GM18907 (cell line): ENCODE measurements at regions not wholly inside any gene's neighbourhood (a gene's known extent, or its start where the extent isn't known, plus 50 kb on each side); places are given as distances from the start of the nearest gene placed in this dataset.
"Not testable (repeated sequence)": the region's sequence is repeated elsewhere in the genome, so short reads cannot be mapped to it uniquely, and the experiment has no call there.

Source experiments
- ATAC-seq: cut with Tn5 transposase; IDR thresholded peaks from one replicate; pipeline ENCODE4 v1.9.1; 2021; ENCODE audit warnings: mild to moderate bottlenecking, moderate library complexity; ENCODE audit not compliant: unreplicated experiment

GRCh38 chr10:130936851-130937250 lies 374.7 kb downstream of the TCERG1L start:
- no peak for ATAC-seq

GRCh38 chr10:130938051-130938450 lies 373.5 kb downstream of the TCERG1L start:
- ATAC-seq, result no peak

- not testable (repeated sequence) for ATAC-seq
Observed at GRCh38 chr10:130938891-130939290, 372.6 kb downstream of the TCERG1L start.

- ATAC-seq, result no peak
Observed at GRCh38 chr10:130941886-130942285, 369.6 kb downstream of the TCERG1L start.

- ATAC-seq, result no peak
Observed at GRCh38 chr10:130952086-130952485, 359.4 kb downstream of the TCERG1L start.

- ATAC-seq, result no peak
Observed at GRCh38 chr10:130954326-130954905, 357.1 kb downstream of the TCERG1L start.

GRCh38 chr10:130956251-130956650 lies 355.3 kb downstream of the TCERG1L start:
- ATAC-seq, result no peak

GRCh38 chr10:130957423-130957822 lies 354.1 kb downstream of the TCERG1L start:
- ATAC-seq, result no peak

GRCh38 chr10:130958003-130958402 lies 353.5 kb downstream of the TCERG1L start:
- ATAC-seq, result no peak

GRCh38 chr10:130958981-130959751 lies 352.4 kb downstream of the TCERG1L start:
- ATAC-seq, result no peak

- no peak for ATAC-seq
Observed at GRCh38 chr10:130959752-130960195, 351.7 kb downstream of the TCERG1L start.

GRCh38 chr10:130960531-130960930 lies 351.0 kb downstream of the TCERG1L start:
- ATAC-seq, result no peak

GRCh38 chr10:130961506-130962239 lies 349.8 kb downstream of the TCERG1L start:
- ATAC-seq, result no peak

- no peak for ATAC-seq
Observed at GRCh38 chr10:130962240-130963051, 349.1 kb downstream of the TCERG1L start.

GRCh38 chr10:130963052-130963393 lies 348.5 kb downstream of the TCERG1L start:
- ATAC-seq, result no peak

- ATAC-seq, result no peak
Observed at GRCh38 chr10:130963786-130964522, 347.6 kb downstream of the TCERG1L start.

- ATAC-seq, result no peak
Observed at GRCh38 chr10:130964771-130965170, 346.8 kb downstream of the TCERG1L start.

GRCh38 chr10:130967161-130967560 lies 344.4 kb downstream of the TCERG1L start:
- ATAC-seq, result no peak

GRCh38 chr10:130967784-130968183 lies 343.7 kb downstream of the TCERG1L start:
- ATAC-seq, result no peak

- no peak for ATAC-seq
Observed at GRCh38 chr10:130968511-130968910, 343.0 kb downstream of the TCERG1L start.
